Epithelial cell of esophagus (primary cell): ENCODE measurements at regions not wholly inside any gene's neighbourhood (a gene's known extent, or its start where the extent isn't known, plus 50 kb on each side); places are given as distances from the start of the nearest gene placed in this dataset.
A peak's percentile ranks its signal among the peaks of the same experiment; 100 is the strongest.

ENCODE experiments used
- DNase-seq: peaks from one replicate; pipeline ENCODE4 v3.0.0; 2010; ENCODE audit warnings: low read depth
- H3K4me3 ChIP-seq: 2 replicates; pipeline ENCODE4 v1.5.1; 2011; ENCODE audit warnings: mild to moderate bottlenecking, low read length, control low read depth
- TF ChIP-seq, protein P1 (sequence below): IDR thresholded peaks from 2 replicates; pipeline ENCODE4 v1.5.1; 2011; ENCODE audit warnings: low read depth, mild to moderate bottlenecking, low read length, control low read depth, inconsistent platforms; ENCODE audit not compliant: insufficient read depth; ENCODE audit errors: missing control alignments

DNA sequence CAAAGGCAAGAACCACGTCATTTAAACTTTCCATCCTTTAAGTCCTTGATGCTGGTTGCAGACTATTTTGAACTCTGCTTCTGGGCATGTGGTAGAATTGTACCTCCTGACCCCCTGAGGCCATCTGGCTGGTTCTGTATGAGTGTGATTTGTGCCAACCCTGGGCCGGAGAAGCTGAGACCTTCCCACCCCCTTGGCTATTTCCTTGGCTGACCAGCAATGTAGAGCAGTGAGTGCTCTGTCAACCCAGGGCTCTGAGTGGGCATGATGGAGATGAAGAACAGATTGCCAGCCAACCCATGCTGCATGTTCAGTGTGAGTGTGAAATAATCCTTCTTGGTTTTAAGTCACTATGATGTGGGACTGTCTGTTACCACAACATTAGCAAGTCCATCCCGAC lies 82.1 kb upstream of the RASGRP1 start:
- no peak overlapping the region for H3K4me3 ChIP-seq
- no peak for DNase-seq
- TF ChIP-seq, protein P1, sequence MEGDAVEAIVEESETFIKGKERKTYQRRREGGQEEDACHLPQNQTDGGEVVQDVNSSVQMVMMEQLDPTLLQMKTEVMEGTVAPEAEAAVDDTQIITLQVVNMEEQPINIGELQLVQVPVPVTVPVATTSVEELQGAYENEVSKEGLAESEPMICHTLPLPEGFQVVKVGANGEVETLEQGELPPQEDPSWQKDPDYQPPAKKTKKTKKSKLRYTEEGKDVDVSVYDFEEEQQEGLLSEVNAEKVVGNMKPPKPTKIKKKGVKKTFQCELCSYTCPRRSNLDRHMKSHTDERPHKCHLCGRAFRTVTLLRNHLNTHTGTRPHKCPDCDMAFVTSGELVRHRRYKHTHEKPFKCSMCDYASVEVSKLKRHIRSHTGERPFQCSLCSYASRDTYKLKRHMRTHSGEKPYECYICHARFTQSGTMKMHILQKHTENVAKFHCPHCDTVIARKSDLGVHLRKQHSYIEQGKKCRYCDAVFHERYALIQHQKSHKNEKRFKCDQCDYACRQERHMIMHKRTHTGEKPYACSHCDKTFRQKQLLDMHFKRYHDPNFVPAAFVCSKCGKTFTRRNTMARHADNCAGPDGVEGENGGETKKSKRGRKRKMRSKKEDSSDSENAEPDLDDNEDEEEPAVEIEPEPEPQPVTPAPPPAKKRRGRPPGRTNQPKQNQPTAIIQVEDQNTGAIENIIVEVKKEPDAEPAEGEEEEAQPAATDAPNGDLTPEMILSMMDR = no peak

DNA sequence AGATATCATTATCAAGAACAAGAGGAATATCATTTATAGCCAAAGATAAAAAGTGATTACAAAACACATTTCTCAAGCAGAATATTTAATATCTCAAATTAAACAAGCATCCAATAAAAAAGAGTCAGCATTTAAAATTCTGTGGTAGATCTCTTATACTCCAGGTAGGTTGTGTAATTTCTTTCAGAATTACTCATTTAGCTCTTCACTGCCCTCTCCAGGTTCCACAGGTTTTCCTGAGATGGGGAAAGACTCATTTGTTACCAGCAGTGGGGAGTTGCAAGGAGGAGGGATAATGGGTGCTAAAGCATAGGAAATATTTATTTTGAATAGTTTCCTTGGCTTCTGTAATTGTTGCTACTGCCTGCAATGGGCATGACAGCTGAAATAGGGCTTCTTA lies 83.1 kb upstream of the RASGRP1 start:
- TF ChIP-seq, protein P1 = peak; percentile 70
- no peak overlapping the region for H3K4me3 ChIP-seq
- DNase-seq = peak; percentile 74

DNA sequence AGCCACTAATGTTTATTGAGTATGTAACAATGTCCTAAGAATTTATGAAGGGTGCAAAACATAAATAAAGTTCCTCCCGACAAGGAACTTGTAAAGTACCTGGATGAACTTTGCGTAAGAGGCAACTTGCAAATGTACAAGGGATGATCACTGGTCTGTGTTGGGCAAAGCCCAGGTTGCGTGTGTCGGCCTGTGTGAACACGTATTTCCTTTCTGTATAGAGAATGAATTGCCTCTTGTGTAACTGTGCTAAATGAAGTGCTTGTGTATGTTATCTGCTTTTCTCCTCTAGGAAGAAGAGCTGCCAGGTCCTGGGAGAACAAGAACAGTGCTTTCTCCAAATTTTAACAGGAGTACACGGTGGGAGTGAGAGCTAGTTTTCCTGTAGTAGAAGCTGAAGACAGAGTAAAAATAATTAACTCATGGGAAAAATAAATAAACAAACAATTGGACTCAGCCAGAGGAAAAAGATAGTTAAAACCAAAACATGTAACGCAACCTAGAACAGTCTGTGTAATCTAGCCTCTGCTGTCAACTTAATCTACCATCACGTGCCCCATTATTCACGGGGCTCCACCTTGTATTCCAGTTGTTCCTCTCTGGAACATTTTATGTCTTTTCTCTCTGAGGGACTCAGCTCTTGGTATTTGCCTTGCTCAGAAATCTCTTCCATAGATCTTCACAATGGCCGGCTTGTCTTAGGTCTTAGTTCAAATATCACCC lies 83.7 kb upstream of the RASGRP1 start:
- peak; percentile 97 for DNase-seq
- H3K4me3 ChIP-seq = no peak overlapping the region
- TF ChIP-seq, protein P1 = no peak

DNA sequence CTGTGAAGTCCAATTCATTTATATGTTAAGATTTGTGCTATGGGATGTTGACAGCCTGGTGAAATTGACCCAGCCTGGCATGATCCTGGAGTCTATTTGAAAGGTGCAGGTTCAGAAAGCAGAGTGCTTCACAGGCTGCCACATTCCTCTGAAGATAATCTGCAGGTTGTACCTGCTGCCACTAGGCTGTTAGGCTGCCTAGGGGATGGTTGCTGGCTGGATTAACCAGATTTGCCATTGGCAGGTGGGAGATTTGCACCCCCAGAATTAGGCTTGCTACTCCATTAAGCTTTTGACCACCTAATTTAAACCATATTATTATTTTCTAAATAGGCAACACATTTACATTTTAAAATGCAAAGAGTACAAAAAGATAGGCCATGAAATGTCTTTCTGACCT lies 85.8 kb upstream of the RASGRP1 start:
- no peak overlapping the region for H3K4me3 ChIP-seq
- TF ChIP-seq, protein P1 = no peak
- DNase-seq = no peak

DNA sequence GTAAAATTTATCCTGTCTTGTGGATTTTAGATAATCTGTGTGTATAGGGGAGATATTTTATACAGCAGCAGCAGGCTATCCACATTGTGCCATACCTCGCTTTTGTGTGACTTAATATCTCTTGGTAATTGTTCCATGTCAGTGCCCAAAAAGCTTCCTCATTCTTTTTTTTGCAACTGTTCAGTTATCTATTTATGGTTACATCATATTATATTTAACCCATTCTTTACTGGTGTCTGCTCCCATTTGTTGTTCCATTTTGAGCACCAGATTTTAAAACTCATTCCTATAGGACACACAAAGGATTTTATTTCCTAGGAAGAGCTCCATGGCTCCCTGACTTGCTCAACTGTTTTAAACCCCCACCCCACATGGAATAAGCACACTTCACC lies 86.3 kb upstream of the RASGRP1 start:
- no peak for DNase-seq
- TF ChIP-seq, protein P1 = no peak
- H3K4me3 ChIP-seq = no peak overlapping the region

DNA sequence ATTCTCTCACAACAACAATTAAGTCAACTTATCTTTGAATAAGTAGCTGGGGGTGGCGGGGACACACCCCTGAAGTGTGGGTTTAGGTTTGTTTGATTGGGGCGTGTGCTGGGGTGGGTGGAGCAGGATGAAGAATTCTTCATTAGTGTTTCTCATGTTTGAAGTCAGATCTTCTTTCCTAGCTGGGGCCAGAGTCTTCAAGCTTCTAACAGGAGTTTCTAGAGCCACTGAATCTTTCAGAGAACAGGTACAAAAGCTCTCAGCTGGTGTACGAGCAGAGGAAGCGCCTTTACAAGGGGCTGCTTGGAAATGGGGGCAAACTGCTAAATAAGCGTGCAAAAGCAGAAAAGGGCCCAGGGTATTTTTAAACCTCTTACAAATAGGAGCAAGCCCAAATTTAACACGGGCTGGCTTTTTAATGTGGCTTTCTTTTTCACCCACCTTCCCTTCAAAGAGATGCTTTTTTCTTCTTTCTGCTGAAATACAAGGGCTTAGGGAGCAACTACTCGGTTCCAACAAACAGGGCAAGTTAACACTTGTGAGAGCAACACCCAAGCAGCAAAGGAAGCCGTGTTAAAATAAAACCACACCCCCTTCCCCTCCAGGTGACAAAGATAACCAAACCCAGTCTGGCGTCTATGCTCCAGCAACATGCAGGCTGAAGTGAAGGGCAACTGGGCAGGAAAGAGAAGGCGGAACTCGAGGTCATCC lies 86.9 kb upstream of the RASGRP1 start:
- peak; percentile 50 for DNase-seq
- H3K4me3 ChIP-seq = no peak overlapping the region

More for the DNA sequence above, 86.9 kb upstream of the RASGRP1 start:
- TF ChIP-seq, protein P1 = no peak
